Fibroblast of pulmonary artery (primary cell): ENCODE measurements at regions not wholly inside any gene's neighbourhood (a gene's known extent, or its start where the extent isn't known, plus 50 kb on each side); places are given as distances from the start of the nearest gene placed in this dataset.

Source experiments
- DNase-seq: peaks from one replicate; pipeline ENCODE4 v3.0.0-alpha.2; 2010; ENCODE audit warnings: low read depth
- H3K4me3 ChIP-seq: replicated peaks from 2 replicates; pipeline ENCODE4 v1.5.1; 2011; ENCODE audit warnings: low read depth, mild to moderate bottlenecking, control low read depth, low read length, moderate library complexity
- TF ChIP-seq, protein P1 (sequence below): IDR thresholded peaks from 2 replicates; pipeline ENCODE4 v1.5.1; 2011; ENCODE audit warnings: mild to moderate bottlenecking, control low read depth, low read length, inconsistent platforms; ENCODE audit errors: missing control alignments

DNA sequence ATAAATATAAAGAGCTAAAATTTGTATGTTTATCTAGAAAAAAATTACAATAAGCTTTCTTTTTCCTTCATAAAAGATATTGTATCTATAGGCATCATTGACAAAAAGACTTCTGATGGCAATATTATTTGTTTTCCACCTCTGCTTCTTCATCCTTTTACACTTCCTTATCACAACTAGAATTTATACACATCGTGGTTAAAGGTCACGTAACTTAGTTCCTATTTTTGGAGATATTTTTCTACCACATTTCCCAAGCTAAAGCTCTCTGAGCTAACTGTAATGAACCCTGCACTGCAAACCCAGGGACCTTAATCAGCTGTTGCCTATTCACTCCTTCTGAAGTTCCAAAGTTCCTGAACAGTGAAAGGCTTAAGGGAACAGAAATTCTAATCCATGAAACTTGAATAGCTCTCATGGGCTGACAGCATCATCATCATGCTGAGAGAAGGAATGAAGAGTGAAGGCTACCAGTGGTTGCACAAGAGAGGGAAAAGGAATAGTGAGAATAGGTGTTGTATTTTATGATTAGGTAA lies 106.1 kb upstream of the SLC13A1 start:
- no peak overlapping the region for H3K4me3 ChIP-seq
- DNase-seq = no peak
- TF ChIP-seq, protein P1, sequence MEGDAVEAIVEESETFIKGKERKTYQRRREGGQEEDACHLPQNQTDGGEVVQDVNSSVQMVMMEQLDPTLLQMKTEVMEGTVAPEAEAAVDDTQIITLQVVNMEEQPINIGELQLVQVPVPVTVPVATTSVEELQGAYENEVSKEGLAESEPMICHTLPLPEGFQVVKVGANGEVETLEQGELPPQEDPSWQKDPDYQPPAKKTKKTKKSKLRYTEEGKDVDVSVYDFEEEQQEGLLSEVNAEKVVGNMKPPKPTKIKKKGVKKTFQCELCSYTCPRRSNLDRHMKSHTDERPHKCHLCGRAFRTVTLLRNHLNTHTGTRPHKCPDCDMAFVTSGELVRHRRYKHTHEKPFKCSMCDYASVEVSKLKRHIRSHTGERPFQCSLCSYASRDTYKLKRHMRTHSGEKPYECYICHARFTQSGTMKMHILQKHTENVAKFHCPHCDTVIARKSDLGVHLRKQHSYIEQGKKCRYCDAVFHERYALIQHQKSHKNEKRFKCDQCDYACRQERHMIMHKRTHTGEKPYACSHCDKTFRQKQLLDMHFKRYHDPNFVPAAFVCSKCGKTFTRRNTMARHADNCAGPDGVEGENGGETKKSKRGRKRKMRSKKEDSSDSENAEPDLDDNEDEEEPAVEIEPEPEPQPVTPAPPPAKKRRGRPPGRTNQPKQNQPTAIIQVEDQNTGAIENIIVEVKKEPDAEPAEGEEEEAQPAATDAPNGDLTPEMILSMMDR = no peak

DNA sequence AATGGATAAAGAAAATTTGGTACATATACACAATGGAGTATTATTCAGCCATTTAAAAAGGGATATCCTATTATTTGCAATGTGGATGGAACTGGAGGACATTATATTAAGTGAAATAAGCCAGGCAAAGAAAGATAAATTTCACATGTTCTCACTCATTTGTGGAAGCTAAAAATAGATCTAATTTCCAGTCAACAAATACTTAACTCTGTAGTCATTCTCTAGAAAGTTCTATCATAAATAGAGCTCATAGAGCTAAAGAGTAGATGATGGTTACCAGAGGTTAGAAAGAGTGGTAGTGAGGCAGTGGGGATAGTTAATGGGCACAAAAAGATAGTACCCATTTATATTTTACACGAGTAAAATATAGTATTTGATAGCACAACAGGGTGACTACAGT lies 104.2 kb upstream of the SLC13A1 start:
- H3K4me3 ChIP-seq = no peak overlapping the region
- DNase-seq = no peak
- TF ChIP-seq, protein P1 = no peak

DNA sequence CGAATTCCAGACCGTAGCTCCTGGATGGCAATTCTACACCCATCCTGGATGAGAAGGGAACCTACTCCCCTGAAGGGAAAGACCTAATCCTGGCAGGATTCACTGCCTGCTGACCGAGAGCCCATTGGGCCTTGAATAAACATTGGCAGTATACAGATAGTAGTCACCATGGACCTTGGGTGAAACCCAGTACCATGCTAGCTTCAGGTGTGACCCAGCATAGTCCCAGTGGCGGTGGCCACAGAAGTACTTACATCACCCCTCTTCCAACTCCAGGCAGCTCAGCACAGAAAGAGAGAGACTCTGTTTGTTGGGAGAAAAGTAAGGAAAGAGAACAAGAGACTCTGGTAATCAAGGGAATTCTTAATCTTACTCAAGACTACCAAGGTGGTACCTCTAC lies 97.2 kb upstream of the SLC13A1 start:
- TF ChIP-seq, protein P1 = no peak
- DNase-seq = no peak
- H3K4me3 ChIP-seq = no peak overlapping the region

DNA sequence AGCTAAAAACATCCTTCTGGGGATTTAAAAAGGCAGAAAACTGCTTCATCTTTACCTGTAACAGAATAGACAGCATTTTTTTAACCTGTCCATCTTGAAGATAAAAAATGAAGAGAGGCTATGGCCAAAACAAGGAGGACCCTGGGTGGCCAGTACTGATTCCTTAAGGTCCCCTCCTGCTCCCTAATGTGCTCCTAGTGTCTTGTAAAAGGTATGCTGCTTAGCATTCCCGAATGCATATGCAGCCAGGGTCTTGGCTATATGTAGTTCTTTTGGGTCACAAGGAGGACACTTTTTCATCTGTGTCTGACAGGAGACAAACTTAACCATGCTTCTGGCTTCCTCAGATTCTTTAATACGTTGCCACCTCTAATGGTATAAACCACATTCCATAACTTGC lies 93.9 kb upstream of the SLC13A1 start:
- H3K4me3 ChIP-seq = no peak overlapping the region
- no peak for DNase-seq
- TF ChIP-seq, protein P1 = no peak

DNA sequence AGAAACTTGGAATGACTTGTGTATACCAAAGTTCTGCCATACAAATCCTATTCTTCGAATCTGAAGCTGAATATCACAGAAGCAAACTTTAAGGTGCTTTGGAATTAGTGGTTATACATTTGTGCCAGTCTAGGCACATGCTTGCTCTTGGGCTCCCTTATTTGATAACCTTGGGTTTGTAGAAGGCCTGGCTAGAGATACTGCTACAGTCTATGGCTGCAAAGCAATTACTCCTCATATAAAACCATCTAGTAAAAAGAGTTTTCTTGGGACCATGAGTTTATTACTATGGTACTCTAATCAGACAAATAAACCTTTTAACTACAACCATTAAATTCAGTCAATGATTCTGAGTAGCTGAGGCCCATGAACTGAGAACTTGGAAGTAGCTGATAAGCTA lies 92.5 kb upstream of the SLC13A1 start:
- no peak overlapping the region for H3K4me3 ChIP-seq
- TF ChIP-seq, protein P1 = no peak
- DNase-seq = no peak

DNA sequence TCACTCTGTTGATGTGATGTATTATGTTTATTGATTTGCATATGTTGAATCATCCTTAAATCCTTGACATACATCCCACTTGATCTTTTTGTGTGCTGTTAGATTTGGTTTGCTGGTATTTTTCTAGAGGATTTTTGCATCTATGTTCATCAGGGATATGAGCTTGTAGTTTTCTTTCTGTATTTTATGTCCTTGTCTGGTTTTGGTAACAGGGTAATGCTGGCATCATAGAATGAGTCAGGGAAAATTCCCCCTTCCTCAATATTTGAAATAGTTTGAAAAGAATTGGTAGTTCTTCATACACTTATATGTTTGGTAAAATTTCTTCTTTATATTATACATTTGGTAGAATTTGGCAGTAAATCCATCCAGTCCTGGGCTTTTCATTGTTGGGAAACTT lies 89.4 kb upstream of the SLC13A1 start:
- TF ChIP-seq, protein P1 = no peak
- DNase-seq = no peak
- H3K4me3 ChIP-seq = no peak overlapping the region

DNA sequence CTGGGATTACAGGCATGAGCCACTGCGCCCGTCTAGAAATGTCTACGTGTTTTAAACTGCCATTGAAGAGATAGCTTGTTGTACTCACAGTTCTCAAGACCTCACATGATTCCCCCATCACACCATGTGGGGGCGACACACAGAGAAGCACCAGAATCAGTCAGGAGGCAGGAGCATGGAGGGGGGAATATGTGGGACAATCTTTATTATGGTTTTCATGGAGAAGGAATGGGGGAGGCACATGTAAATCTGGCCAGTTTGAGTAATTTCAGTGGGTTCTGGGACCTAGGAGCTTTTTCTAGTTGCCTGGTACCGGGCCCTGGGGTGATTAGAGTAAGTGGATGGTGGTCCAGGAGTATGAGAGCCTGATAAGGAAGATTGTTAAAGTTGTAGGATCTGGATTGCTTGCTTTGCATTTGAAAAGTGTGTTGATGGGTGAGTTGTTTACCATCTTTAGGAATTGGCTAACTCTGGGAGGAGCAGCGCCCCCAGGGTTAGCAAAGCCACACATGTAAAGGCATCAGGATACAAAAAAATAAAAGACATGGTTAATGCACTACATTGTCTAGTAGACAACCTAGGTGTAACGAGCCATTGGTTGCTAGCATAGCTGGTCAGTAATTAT lies 85.4 kb upstream of the SLC13A1 start:
- H3K4me3 ChIP-seq = no peak overlapping the region
- TF ChIP-seq, protein P1 = no peak
- DNase-seq = no peak
